OCI-LY7 (cell line): ENCODE measurements at regions not wholly inside any gene's neighbourhood (a gene's known extent, or its start where the extent isn't known, plus 50 kb on each side); places are given as distances from the start of the nearest gene placed in this dataset.

Source experiments
- BruUV-seq: library from RNA; stranded (reverse); fragments of 400-500 nt; replicated peaks from 2 replicates; lab custom pipeline; 2021; lab: Mats Ljungman, UMichigan
- CTCF ChIA-PET: fragments of 300-600 bp; sonication (Branson Sonifier 250); formaldehyde crosslinking; loops from one replicate; lab custom pipeline; 2022; ENCODE audit warnings: antibody characterized with exemption; ENCODE audit not compliant: unreplicated experiment; lab: Charles Lee
- POLR2A ChIA-PET: fragments of 300-600 bp; sonication (Branson Sonifier 250); formaldehyde crosslinking; loops from one replicate; lab custom pipeline; 2022; ENCODE audit warnings: antibody characterized with exemption; lab: Charles Lee
- DNase-seq: peaks from one replicate; pipeline ENCODE4 v3.0.0-alpha.2; 2015; ENCODE audit warnings: low spot score
- H2AFZ ChIP-seq: fragments of 200-600 bp; sonication (generic), shearing (Covaris generic); 2 replicates; pipeline ENCODE4 v1.6.1; 2014; ENCODE audit warnings: mild to moderate bottlenecking, antibody characterized with exemption, low read length, moderate library complexity
- H3K27ac ChIP-seq: fragments of 200-600 bp; sonication (generic); 2 replicates; pipeline ENCODE4 v1.5.1; 2014; ENCODE audit warnings: mixed run types, low read depth, mild to moderate bottlenecking, moderate library complexity, low read length, inconsistent platforms; ENCODE audit not compliant: poor library complexity, severe bottlenecking
- H3K36me3 ChIP-seq: fragments of 200-600 bp; sonication (generic); 2 replicates; pipeline ENCODE4 v1.6.1; 2014; ENCODE audit warnings: mild to moderate bottlenecking, antibody characterized with exemption, low read length, moderate library complexity, mixed read lengths; ENCODE audit not compliant: insufficient read depth
- H3K4me1 ChIP-seq: fragments of 200-600 bp; sonication (generic); 2 replicates; pipeline ENCODE4 v1.5.1; 2014; ENCODE audit warnings: mild to moderate bottlenecking, low read length; ENCODE audit not compliant: insufficient read depth, poor library complexity, severe bottlenecking
- H3K4me2 ChIP-seq: fragments of 200-600 bp; sonication (generic); 2 replicates; pipeline ENCODE4 v1.6.1; 2014; ENCODE audit warnings: mild to moderate bottlenecking, low read length
- H3K4me3 ChIP-seq: fragments of 200-600 bp; sonication (generic); 2 replicates; pipeline ENCODE4 v1.5.1; 2014; ENCODE audit warnings: mild to moderate bottlenecking, low read depth, low read length; ENCODE audit not compliant: poor library complexity, severe bottlenecking
- H3K79me2 ChIP-seq: fragments of 200-600 bp; sonication (generic); 2 replicates; pipeline ENCODE4 v1.6.1; 2016; ENCODE audit warnings: low read depth, mild to moderate bottlenecking, low read length, moderate library complexity, mixed read lengths; ENCODE audit not compliant: insufficient read depth
- H3K9me2 ChIP-seq: fragments of 200-600 bp; sonication (generic); 2 replicates; pipeline ENCODE4 v1.6.1; 2016; ENCODE audit warnings: mild to moderate bottlenecking, low read length, mixed read lengths; ENCODE audit not compliant: insufficient read depth
- H3K9me3 ChIP-seq: fragments of 200-600 bp; sonication (generic); 2 replicates; pipeline ENCODE4 v1.6.1; 2014; ENCODE audit warnings: mild to moderate bottlenecking, mixed run types, low read length, mixed read lengths
- H4K20me1 ChIP-seq: fragments of 200-600 bp; sonication (generic); 2 replicates; pipeline ENCODE4 v1.6.1; 2014; ENCODE audit warnings: mild to moderate bottlenecking, antibody characterized with exemption, low read length, moderate library complexity, mixed read lengths; ENCODE audit not compliant: insufficient read depth
- EZH2phosphoT487 ChIP-seq: fragments of 200-600 bp; sonication (generic); IDR thresholded peaks from 2 replicates; pipeline ENCODE4 v1.6.1; 2018; ENCODE audit warnings: low read depth, borderline replicate concordance, mild to moderate bottlenecking, mixed run types, antibody characterized with exemption, low read length, moderate library complexity, mixed read lengths
- intact Hi-C: fragments of 100-400 bp; cut with micrococcal nuclease; formaldehyde crosslinking; loops from one replicate; pipeline ENCODE4 v1.10.0; 2022; ENCODE audit not compliant: unreplicated experiment
- TF ChIP-seq, protein P1 (sequence below): fragments of 200-600 bp; sonication (generic); conservative IDR thresholded peaks from 2 replicates; pipeline ENCODE4 v1.5.1; 2014; ENCODE audit warnings: mild to moderate bottlenecking, antibody characterized with exemption, low read length, moderate library complexity, mixed read lengths

- Histone ChIP-seq H3K36me3 (no peaks in the 10 kb centered on the region), H3K4me3 (no peak overlapping the region), H2AFZ (no peak overlapping the region), H3K4me1 (no peaks in the 10 kb centered on the region), H3K27ac (no peak overlapping the region), H3K4me2 (no peak overlapping the region), H4K20me1 (no peaks in the 10 kb centered on the region), H3K9me2 (no peaks in the 10 kb centered on the region), H3K9me3 (no peaks in the 10 kb centered on the region), H3K79me2 (no peaks in the 10 kb centered on the region)
- intact Hi-C loops, result no loop called here
- POLR2A ChIA-PET, result no interaction called here
- no TSS peak for BruUV-seq
- no peak for DNase-seq
- CTCF ChIA-PET, result no interaction called here
- TF ChIP-seq, protein P1, sequence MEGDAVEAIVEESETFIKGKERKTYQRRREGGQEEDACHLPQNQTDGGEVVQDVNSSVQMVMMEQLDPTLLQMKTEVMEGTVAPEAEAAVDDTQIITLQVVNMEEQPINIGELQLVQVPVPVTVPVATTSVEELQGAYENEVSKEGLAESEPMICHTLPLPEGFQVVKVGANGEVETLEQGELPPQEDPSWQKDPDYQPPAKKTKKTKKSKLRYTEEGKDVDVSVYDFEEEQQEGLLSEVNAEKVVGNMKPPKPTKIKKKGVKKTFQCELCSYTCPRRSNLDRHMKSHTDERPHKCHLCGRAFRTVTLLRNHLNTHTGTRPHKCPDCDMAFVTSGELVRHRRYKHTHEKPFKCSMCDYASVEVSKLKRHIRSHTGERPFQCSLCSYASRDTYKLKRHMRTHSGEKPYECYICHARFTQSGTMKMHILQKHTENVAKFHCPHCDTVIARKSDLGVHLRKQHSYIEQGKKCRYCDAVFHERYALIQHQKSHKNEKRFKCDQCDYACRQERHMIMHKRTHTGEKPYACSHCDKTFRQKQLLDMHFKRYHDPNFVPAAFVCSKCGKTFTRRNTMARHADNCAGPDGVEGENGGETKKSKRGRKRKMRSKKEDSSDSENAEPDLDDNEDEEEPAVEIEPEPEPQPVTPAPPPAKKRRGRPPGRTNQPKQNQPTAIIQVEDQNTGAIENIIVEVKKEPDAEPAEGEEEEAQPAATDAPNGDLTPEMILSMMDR, result no peak
- no peak for TF ChIP-seq EZH2phosphoT487
These were observed 1280.8 kb downstream of the BRD1 start for GRCh38 chr22:48546653-48547424.

DNA sequence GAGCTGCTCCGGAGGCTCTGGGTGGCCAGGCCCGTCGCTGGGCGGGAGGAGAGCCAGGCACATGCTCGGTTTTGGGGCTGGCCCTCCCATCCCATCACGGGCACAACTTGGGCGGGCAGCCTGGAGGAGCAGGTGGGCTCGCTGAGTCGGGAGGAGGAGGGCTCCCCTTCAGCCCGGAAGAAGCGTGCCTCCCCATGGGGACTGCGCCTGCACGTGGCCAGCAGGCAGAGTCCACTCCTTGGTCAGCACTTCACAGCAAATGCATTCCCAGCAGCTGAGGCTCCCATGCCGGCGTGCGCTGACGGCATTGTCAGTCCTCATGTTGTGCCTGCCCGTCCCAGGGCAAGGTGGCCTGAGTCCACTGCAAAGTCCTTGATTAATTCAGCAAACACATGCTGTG is 1281.7 kb downstream of the BRD1 start:
- Histone ChIP-seq H3K4me1 (no peaks in the 10 kb centered on the region), H3K79me2 (no peaks in the 10 kb centered on the region), H3K9me3 (no peaks in the 10 kb centered on the region), H2AFZ (no peak overlapping the region), H3K9me2 (no peaks in the 10 kb centered on the region), H3K36me3 (no peaks in the 10 kb centered on the region), H3K27ac (no peak overlapping the region), H3K4me2 (no peak overlapping the region), H3K4me3 (no peak overlapping the region), H4K20me1 (no peaks in the 10 kb centered on the region)
- TF ChIP-seq EZH2phosphoT487, result no peak
- TF ChIP-seq, protein P1, result no peak
- intact Hi-C loops, result no loop called here
- no TSS peak for BruUV-seq
- CTCF ChIA-PET, result no interaction called here
- POLR2A ChIA-PET, result no interaction called here
- DNase-seq, result no peak

GRCh38 chr22:48541401-48542098 is 1286.1 kb downstream of the BRD1 start:
- no peaks in the 10 kb centered on the region for H4K20me1 ChIP-seq
- no peaks in the 10 kb centered on the region for H3K36me3 ChIP-seq
- H3K4me3 ChIP-seq, result no peak overlapping the region
- H3K27ac ChIP-seq, result no peak overlapping the region
- no peaks in the 10 kb centered on the region for H3K4me1 ChIP-seq
- CTCF ChIA-PET, result no interaction called here
- POLR2A ChIA-PET, result no interaction called here
- no TSS peak for BruUV-seq
- H3K9me2 ChIP-seq, result no peaks in the 10 kb centered on the region
- intact Hi-C loops, result no loop called here
- no peak overlapping the region for H3K4me2 ChIP-seq
- no peak overlapping the region for H2AFZ ChIP-seq
- H3K79me2 ChIP-seq, result no peaks in the 10 kb centered on the region
- no peaks in the 10 kb centered on the region for H3K9me3 ChIP-seq
- TF ChIP-seq EZH2phosphoT487, result no peak
- DNase-seq, result no peak
